GM19238 (cell line): ENCODE measurements at regions not wholly inside any gene's neighbourhood (a gene's known extent, or its start where the extent isn't known, plus 50 kb on each side); places are given as distances from the start of the nearest gene placed in this dataset.
A peak's percentile ranks its signal among the peaks of the same experiment; 100 is the strongest.

Source experiments
- DNase-seq: peaks from one replicate; pipeline ENCODE4 v3.0.0; 2011; ENCODE audit warnings: low spot score; ENCODE audit not compliant: insufficient read length

DNA sequence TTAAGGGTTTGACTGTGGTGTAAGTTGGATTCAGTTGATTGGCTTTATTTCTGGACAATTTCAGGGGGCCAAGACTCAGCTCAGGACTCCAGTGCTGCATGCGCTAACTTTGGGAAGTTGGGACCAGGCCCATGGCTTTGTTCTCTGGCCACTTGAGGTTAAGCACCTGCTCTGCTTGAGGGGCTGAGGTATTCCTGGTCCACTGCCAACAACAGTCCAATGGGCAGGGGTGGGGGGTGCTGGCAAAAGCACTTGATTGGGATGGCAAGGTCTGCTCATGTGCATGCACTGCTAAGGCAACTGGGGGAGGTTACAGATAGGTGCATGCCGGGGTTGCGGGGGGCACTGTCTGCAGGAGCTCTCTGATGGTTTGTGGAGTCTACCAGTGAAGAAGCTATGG is 52.6 kb upstream of the ASB17 start:
- no peak for DNase-seq

DNA sequence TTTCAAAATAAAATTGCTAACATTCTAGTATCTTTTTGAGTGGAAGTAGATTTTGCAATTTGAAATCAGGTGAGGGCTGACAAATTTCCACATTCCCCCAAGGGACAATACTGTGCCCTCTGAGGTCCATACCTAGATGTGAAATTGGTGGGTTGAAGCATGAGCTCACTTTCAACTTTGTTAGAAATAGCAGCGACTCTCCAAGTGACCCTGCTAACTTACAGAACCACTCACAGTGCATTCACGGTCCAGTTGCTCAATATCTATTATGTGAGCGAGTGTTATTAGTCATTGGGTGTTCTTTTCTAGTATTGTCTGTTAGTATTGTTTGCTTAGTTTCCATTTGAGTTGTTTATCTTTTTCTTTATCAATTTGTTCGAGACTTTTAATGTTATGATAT is 53.6 kb upstream of the ASB17 start:
- no peak for DNase-seq

DNA sequence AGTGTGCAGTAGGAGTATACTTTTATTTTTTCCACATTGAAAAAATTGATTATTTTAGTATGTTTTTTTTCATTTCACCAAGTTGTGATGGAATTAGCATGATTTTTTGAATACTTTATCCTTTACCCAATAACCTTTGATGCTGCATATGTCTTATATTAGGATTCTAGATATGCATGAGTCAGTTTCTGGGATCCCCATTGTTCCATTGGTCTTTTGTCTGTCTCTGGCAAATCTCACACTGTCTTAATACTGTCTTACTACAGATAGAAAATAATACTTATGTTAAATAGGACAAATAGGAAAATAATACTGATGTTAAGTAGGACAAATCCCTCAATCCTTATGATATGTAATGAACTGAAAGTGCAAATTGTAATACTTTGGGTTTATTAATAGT is 54.3 kb upstream of the ASB17 start:
- no peak for DNase-seq

DNA sequence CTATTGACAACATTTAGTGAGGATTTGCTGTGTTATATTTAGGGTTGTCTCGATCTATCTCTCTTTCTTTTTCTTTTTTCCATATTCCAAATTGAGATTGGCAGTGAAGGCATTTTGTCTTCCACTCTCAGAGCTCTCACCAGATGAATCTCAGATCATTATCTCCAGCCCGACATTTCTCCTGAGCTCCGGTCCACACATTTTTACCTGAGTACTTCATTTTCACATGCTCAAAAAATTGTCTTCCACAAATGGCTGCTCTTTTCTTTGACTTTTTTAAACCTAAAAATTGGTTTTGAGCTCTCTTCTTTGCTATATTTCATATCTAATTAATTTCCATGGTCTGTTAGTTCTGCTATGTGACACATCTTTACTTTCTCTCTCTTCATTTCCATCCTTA is 56.9 kb upstream of the ASB17 start:
- DNase-seq: no peak

DNA sequence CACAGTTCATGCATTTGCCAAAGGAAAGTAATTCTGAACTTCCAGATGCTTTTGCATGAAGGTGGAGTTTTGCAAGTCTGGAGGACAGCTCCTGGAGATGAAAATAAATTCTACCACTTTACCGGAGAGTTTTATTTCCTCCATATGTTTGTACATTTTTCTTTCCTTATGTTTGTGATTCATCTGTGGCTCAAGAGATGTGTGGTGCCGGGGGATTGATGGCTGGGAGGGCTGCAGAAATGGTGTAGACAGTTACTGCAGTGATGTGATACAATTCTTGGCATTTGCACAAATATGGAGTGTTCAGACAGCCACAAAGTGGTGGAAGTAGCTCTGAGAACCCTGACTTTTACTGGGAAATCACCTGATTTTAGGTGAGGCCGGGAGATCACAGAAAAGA is 58.5 kb upstream of the ASB17 start:
- no peak for DNase-seq

DNA sequence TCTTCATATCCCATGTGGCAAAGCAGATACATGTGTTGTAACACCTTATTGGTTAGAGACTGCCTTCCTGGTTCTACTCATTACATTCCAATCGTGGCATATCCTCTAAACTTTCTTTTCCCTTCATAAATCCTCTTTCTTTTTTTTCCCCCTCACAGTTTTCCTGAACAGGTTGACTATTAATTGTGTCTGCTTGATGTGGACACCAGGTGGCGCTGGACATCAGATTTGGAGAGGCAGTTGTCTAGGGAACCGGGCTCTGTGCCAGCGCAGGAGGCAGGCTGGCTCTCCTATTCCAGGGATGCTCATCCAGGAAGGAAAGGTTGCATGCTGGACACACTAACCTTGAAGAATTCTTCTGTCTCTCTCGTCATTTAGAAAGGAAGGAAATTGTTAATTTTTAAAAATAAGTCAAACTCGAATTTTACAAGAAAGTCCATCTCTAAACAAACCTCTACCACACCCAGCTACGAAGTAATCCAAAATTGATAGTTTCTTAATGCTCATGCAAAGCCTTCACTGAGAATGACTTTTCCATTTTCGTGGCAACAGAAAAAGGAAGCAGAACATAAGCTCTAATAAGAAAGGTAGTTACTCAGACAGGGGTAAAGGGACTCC is 59.4 kb upstream of the ASB17 start:
- peak; percentile 13 for DNase-seq

DNA sequence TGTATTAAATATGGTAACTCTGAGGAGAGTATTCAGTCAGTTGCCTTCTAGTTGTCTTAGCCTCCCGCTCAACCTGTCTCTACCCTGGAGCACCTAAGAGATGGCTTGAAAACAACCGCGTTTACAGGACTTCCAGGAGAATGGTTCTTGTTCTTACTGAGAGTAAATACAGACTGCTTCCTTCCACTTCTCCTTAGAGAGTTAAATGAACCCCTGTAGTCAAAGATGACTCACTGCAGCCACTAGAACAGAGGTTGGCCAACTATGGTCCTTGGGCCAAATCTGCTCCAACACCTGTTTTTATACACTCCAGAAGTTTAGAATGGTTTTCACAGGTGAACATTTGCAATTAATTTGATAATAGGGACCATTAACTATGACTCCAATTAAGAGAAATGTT is 60.1 kb upstream of the ASB17 start:
- DNase-seq: no peak

DNA sequence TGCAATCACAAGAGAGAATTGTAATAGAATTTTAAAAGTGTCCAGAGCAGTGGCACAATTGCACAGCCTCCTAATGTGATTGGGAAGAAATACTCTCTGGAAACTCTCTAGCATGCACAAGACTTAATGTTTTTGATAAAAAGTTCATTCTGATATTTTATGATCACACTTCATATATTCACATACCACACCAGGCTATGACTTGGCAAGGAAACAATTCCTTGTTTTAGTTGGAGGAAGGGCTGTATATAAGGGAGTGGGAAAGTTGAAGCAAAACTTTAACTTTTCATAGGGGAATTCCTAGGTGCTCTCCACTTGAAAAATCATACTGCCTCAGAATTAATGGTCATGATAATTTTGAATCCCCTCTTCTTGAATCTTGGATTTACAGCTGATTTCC is 61.5 kb upstream of the ASB17 start:
- DNase-seq: no peak

DNA sequence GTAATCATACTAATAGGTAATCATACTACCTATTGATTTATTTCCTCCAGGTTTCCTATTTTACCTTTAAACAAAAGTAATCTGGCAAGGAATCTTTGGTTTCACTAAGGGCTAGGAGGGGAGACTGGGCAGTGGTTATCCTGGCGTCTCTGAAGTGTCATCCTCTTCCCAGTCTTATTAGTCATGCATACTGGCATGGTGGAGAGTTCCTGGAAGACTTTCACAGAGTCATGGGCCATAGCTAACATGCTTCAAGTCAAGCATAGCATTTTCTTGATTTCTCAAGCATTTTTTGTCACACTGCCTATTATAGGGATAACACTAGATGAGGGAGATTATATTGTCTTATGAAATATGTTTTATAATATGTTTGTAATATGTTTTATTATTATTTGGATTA is 64.0 kb upstream of the ASB17 start:
- DNase-seq: no peak

DNA sequence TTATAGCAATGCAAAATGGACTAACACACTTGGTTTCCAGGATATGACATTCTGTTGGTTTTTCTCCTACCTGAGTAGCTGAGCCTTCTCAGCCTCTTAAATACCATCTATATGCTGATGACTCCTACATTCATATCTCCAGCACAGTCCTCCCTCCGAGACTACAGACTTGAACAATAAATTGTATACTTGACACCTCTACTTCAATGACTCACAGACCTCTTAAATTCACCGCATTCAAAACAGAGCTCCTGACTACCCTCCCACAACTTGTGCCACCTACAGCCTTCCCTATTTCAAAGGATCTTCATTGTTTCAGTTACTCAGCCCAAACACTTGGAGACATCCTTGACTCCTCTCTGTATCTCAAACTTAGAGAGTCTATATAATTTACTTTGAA is 66.8 kb upstream of the ASB17 start:
- DNase-seq: no peak

DNA sequence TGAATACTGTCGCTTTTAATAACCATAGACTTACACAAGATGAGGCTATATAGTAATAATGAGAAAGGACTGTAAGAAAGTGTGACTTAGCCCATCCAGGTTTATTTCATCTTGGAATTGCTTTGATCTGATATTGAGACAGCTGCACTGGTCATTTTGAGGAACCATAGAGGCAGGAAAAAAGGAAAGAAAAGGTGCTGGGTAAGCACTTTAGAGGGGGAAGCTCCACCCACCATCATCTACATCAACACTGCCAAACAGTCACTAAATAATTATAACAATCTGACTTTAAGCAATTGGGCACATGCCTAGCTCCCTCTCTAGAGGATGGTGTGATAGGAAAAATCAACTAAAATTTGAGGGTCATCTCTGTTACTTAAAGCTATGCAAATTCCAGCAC is 70.6 kb upstream of the ST6GALNAC3 start:
- DNase-seq: no peak

DNA sequence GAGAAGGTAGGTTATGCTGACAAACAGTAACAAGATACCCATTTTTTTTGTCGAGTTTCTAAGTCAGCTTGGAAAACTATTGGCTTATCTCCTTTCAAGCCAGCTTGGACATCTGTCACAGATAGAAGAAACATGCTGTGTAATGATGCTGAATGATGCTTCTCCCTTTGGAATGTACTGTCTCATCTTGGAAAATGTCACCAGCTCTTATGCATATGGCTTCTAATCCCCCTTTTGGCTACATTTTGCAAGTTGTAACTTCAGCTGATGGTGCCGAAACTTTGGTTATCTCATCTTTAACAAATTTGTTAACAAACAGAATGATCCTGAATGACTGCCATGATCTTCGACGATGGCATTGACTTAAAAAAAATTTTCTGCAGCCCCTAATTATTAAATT is 68.8 kb upstream of the ST6GALNAC3 start:
- no peak for DNase-seq

DNA sequence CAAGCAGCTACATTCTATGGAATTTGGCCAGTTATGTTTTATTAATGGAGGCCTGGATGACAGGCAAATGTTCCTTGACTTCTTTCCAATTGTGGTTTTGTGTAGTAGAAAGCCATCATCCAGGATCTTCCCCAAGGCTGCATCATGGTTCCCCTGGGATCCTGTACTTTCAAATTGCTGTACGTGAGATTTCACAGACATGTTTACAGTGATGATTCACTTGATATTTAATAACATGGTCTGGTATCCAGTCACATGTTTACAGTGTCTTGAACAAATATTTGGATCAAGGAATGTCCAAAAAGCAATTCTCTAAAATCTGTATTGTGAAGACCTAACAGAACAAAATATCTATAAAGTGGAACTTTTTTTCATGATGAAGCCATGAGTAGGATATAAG is 68.3 kb upstream of the ST6GALNAC3 start:
- DNase-seq: no peak

DNA sequence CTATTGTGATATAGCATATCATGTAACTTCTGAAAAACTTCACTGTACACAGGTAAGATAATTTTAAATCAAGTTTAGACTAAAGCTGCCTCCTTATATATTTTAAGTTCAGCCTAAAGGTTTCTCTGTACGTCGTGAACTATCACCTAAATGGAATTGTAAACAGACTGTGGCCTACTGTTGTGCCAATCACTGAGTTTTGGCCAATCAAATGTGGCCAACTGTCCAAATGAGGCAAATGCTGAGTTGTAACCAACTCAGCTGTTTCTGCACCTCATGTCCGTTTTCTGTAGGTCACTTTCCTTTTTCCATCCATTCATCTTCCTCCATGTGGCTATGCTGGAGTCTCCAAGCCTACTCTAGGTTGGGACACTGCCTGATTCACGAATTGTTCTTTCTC is 63.7 kb upstream of the ST6GALNAC3 start:
- no peak for DNase-seq

DNA sequence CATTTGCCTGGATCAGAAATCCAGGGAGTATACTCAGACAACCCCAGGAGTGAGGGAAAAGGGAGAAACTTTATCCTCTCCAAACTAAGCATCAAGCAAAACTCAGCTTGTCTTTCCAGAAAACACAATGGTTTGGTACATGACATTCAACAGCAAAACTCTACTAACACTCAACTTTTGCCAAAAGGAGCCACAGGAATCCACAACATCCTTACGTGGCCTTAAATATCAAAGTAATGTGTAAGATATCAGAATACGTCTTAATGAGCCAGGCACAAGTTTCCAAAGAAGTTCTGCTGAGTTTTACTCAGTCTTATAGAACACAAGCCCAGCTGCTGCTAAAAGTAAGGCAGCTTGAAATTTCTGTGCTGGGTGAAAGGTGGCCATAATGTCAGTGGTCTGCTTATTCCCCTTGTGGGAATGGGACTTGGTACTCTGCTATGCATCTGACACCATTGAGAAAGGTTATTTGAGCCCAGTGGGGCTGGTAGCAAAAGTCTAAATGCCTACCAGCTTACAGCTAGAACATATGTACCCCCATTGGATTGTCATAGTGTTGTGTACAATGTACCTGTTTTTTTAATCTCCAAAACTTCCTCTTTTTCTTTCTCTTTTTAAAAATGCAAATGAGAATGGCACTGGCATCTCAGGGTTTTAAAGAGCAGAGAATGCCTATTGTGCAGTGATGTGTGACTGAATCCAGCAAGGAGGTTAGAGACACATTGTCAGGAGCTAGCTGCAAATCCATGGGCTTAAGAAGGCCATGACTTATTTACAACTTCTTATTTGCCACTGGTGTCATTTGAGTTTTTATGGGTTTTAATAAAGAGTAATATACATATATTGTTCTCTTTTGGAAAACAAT is 62.0 kb upstream of the ST6GALNAC3 start:
- no peak for DNase-seq

DNA sequence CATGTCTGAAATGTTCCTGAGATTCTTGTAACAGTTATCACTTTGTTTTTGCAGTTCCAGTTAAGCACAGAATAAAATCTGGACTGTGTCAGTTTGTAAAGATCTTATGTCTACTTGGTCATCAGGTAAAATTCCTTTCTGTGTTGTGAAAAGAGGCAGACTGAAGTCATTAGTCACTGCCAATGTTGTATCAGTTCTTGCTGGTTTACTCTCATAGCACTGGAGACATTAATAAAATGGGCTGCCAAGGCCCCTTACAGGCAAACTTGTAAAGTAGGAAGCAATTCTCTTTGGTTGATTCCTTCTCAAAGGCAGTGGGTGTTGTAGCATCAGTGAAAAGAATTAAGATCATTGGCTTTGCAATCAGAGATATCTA is 61.4 kb upstream of the ST6GALNAC3 start:
- no peak for DNase-seq

DNA sequence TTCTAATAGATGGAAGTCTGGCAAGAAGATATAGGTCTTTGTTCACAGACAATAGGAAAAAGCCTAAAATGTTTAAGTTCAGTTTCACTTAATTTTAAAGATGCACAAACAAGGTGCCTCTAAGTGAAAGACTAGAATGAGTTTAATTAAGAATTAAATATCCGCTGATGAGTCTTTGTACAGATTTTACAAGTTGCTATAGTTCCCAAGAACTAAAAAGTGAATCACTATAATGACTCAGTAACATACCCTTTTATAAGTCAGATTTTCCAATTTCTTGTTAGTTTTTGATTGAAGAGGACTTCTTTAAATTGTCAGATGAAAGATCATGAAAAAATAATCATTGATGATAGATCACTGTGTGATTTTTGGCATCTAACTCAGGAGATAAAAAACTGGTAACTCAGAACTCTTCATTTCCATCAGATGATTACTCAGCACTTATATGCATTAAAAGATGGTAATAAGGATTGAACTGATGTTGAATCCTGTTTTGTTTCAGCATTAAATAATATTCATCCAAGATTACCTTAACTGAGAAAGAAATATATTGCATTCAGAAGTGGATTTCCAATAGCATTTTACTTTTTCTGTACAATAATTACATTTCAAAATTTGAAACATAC is 59.0 kb upstream of the ST6GALNAC3 start:
- DNase-seq: no peak

DNA sequence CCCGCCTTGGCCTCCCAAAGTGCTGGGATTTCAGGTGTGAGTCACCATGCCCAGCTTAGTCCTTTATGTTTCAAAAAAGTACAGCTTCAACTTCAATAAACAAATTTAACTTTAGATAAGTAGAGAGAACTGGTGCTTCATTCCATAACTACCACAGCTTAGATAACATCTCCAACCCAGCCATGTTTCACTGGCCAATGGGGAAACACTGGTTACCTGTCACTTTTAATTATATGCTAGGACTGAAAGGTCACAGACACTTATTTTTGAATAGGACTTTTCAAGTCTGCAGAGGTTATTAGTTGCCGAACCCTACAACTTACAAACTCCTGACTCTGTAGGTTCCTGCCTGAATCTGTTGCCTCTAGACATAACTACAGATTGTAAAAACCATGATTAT is 56.5 kb upstream of the ST6GALNAC3 start:
- DNase-seq: no peak

DNA sequence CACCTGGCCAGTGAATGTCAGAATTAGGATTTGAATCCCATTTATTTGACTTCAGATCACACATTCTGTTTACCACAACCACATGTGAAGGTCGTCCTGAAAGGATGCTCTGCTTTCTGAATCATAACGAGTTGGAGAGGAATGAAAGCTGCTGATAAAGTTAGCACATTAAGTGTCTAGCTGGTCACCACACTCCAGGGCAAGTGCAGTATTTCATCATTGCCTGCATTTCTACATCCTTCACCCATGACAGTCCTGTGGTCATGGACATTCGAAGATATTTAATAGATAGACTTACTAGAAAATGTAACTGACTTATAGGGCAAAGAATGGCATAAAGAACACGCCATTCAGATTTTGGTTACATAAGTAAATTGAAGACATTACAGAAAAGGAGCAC is 52.7 kb upstream of the ST6GALNAC3 start:
- no peak for DNase-seq

DNA sequence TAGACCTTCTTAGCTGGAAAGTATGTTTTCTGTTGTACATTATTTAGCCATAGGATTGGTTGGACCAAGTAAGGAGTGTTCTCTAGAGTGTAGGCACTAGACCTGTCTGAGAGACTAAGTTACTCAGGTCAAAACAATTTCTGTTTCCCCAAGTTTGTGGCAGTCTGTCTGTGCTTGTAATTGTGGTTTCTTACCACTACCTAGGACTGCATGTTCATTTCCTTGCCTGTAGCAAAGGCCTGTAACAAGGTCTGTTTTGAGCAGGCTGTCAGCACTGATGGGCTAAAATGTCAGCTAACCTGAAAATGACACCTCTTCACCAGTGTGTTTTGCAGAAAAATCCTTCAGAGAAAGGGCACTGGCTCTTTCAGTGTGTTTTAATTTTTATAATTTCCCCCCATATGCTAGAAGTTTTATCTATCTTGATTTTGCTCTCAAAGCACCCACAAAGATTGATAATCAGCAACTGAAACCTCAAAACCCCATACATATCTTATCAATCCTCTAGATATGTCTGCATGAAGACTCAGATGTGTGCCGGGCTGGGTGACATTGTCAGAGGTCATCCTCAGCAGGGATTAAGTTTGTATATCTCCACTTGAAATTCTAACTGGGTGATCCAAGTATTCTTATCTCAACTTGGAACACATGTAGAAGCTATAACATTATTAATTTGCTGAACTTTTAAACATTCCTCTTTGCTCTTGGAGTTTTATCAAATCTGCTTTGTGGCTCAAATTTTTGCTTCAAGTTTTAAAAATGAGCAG is 50.7 kb upstream of the ST6GALNAC3 start:
- no peak for DNase-seq
